ENCODE measurements at regions not wholly inside any gene's neighbourhood (a gene's known extent, or its start where the extent isn't known, plus 50 kb on each side); places are given as distances from the start of the nearest gene placed in this dataset.
"Not testable (repeated sequence)": the region's sequence is repeated elsewhere in the genome, so short reads cannot be mapped to it uniquely, and the experiment has no call there.

GRCh38 chr2:160628020-160628637 lies 134.5 kb upstream of the RBMS1 start:
- H3K4me3 Mint-ChIP-seq = peak overlapping the region in 1 of 8 donors; percentile 45
- not testable (repeated sequence) for H3K36me3 Mint-ChIP-seq; H3K27me3 Mint-ChIP-seq; H3K4me1 Mint-ChIP-seq; DNase-seq; H3K9me3 Mint-ChIP-seq; ATAC-seq (ENCODE audit: low read depth in 2 of 2)
- H3K27ac Mint-ChIP-seq = peak overlapping the region in 1 of 6 donors; percentile 28

GRCh38 chr2:160628811-160629210 lies 135.2 kb upstream of the RBMS1 start:
- Mint-ChIP-seq H3K9me3 (peaks cover 0 to 8% (median 0%) of the 10 kb centered on the region in 7 donors), H3K36me3 (no peaks in the 10 kb centered on the region), H3K27ac (no peak overlapping the region), H3K4me1 (no peaks in the 10 kb centered on the region), H3K27me3 (peaks cover 0 to 10% (median 0%) of the 10 kb centered on the region in 3 donors), H3K4me3 (no peak overlapping the region)
- DNase-seq (no peak), ATAC-seq (ENCODE audit: low read depth in 2 of 2) (no peak)

- no peak for ATAC-seq (ENCODE audit: low read depth in 2 of 2)
- no peak overlapping the region for H3K4me3 Mint-ChIP-seq
- peaks cover 0 to 10% (median 0%) of the 10 kb centered on the region in 3 donors for H3K27me3 Mint-ChIP-seq
- H3K27ac Mint-ChIP-seq = no peak overlapping the region
- H3K4me1 Mint-ChIP-seq = no peaks in the 10 kb centered on the region
- no peaks in the 10 kb centered on the region for H3K36me3 Mint-ChIP-seq
- no peak for DNase-seq
- H3K9me3 Mint-ChIP-seq = peaks cover 0 to 2% (median 0%) of the 10 kb centered on the region in 7 donors
Observed at GRCh38 chr2:160630801-160631590, 137.4 kb upstream of the RBMS1 start.

- DNase-seq (no peak), ATAC-seq (ENCODE audit: low read depth in 2 of 2) (no peak)
- H3K9me3 Mint-ChIP-seq = peaks cover 0 to 7% (median 5%) of the 10 kb centered on the region in 7 donors
- H3K4me1 Mint-ChIP-seq = no peaks in the 10 kb centered on the region
- H3K27ac Mint-ChIP-seq = no peak overlapping the region
- H3K36me3 Mint-ChIP-seq = peaks cover 3 to 7% of the 10 kb centered on the region in 2 donors
- peaks cover 0 to 5% (median 0%) of the 10 kb centered on the region in 3 donors for H3K27me3 Mint-ChIP-seq
- no peak overlapping the region for H3K4me3 Mint-ChIP-seq
Observed at GRCh38 chr2:160632084-160632975, 138.7 kb upstream of the RBMS1 start.

GRCh38 chr2:160634436-160634835 lies 140.8 kb upstream of the RBMS1 start:
- Mint-ChIP-seq H3K36me3 (peaks cover 4 to 21% of the 10 kb centered on the region in 2 donors), H3K27ac (no peak overlapping the region), H3K27me3 (no peaks in the 10 kb centered on the region), H3K4me3 (no peak overlapping the region), H3K4me1 (no peaks in the 10 kb centered on the region), H3K9me3 (peaks cover 7 to 26% (median 13%) of the 10 kb centered on the region in 7 donors)
- ATAC-seq (ENCODE audit: low read depth in 2 of 2) = no peak
- no peak for DNase-seq

- Mint-ChIP-seq H3K36me3 (peaks cover 9 to 30% of the 10 kb centered on the region in 2 donors), H3K4me3 (no peak overlapping the region), H3K4me1 (no peaks in the 10 kb centered on the region), H3K27ac (no peak overlapping the region), H3K27me3 (no peaks in the 10 kb centered on the region), H3K9me3 (peaks cover 16 to 36% (median 19%) of the 10 kb centered on the region in 7 donors)
- ATAC-seq (ENCODE audit: low read depth in 2 of 2) (no peak), DNase-seq (no peak)
Observed at GRCh38 chr2:160635488-160635887, 141.9 kb upstream of the RBMS1 start.

- H3K36me3 Mint-ChIP-seq = peaks cover 9 to 30% of the 10 kb centered on the region in 2 donors
- H3K27me3 Mint-ChIP-seq = no peaks in the 10 kb centered on the region
- DNase-seq (no peak), ATAC-seq (ENCODE audit: low read depth in 2 of 2) (no peak)
- H3K4me1 Mint-ChIP-seq = no peaks in the 10 kb centered on the region
- H3K9me3 Mint-ChIP-seq = peaks cover 21 to 48% (median 26%) of the 10 kb centered on the region in 7 donors
- H3K27ac Mint-ChIP-seq = peak overlapping the region in 1 of 6 donors; percentile 23
- H3K4me3 Mint-ChIP-seq = no peak overlapping the region
Observed at GRCh38 chr2:160639472-160639871, 145.9 kb upstream of the RBMS1 start.

- no peak overlapping the region for H3K27ac Mint-ChIP-seq
- no peaks in the 10 kb centered on the region for H3K9me3 Mint-ChIP-seq
- no peaks in the 10 kb centered on the region for H3K4me1 Mint-ChIP-seq
- no peak for ATAC-seq (ENCODE audit: low read depth in 2 of 2)
- H3K4me3 Mint-ChIP-seq = no peak overlapping the region
- no peak for DNase-seq
- peaks cover 0 to 4% (median 0%) of the 10 kb centered on the region in 3 donors for H3K27me3 Mint-ChIP-seq
- H3K36me3 Mint-ChIP-seq = no peaks in the 10 kb centered on the region
Observed at GRCh38 chr2:160646684-160647444, 153.3 kb upstream of the RBMS1 start.

GRCh38 chr2:160647967-160648685 lies 154.5 kb upstream of the RBMS1 start:
- Mint-ChIP-seq H3K4me1 (peaks cover 6 to 10% (median 8%) of the 10 kb centered on the region in 3 donors), H3K27ac (no peak overlapping the region), H3K27me3 (peaks cover 0 to 4% (median 0%) of the 10 kb centered on the region in 3 donors), H3K36me3 (no peaks in the 10 kb centered on the region), H3K9me3 (no peaks in the 10 kb centered on the region), H3K4me3 (no peak overlapping the region)
- ATAC-seq (ENCODE audit: low read depth in 2 of 2) (no peak), DNase-seq (no peak)

GRCh38 chr2:160649698-160650097 lies 156.1 kb upstream of the RBMS1 start:
- H3K27me3 Mint-ChIP-seq = peaks cover 0 to 4% (median 0%) of the 10 kb centered on the region in 3 donors
- DNase-seq (no peak), ATAC-seq (ENCODE audit: low read depth in 2 of 2) (no peak)
- H3K27ac Mint-ChIP-seq = no peak overlapping the region
- H3K4me3 Mint-ChIP-seq = no peak overlapping the region
- no peaks in the 10 kb centered on the region for H3K9me3 Mint-ChIP-seq
- H3K36me3 Mint-ChIP-seq = no peaks in the 10 kb centered on the region
- peaks cover 6 to 12% (median 8%) of the 10 kb centered on the region in 3 donors for H3K4me1 Mint-ChIP-seq

- no peaks in the 10 kb centered on the region for H3K9me3 Mint-ChIP-seq
- ATAC-seq (ENCODE audit: low read depth in 2 of 2) = no peak
- no peaks in the 10 kb centered on the region for H3K36me3 Mint-ChIP-seq
- peak overlapping the region in 2 of 6 donors; percentile 12 to 13 for H3K27ac Mint-ChIP-seq
- peaks cover 0 to 4% (median 0%) of the 10 kb centered on the region in 3 donors for H3K27me3 Mint-ChIP-seq
- peaks cover 6 to 12% (median 8%) of the 10 kb centered on the region in 3 donors for H3K4me1 Mint-ChIP-seq
- DNase-seq = no peak
- H3K4me3 Mint-ChIP-seq = no peak overlapping the region
Observed at GRCh38 chr2:160650196-160651118, 156.8 kb upstream of the RBMS1 start.
